LHCN-M2 (cell line): ENCODE measurements at regions not wholly inside any gene's neighbourhood (a gene's known extent, or its start where the extent isn't known, plus 50 kb on each side); places are given as distances from the start of the nearest gene placed in this dataset.
A peak's percentile ranks its signal among the peaks of the same experiment; 100 is the strongest.

Experiments used
- DNase-seq: peaks from one replicate; pipeline ENCODE4 v3.0.0-alpha.2; 2012; ENCODE audit warnings: low read depth

GRCh38 chr3:106018929-106019550, 150.2 kb upstream of the CBLB start:
- no peak for DNase-seq

DNA sequence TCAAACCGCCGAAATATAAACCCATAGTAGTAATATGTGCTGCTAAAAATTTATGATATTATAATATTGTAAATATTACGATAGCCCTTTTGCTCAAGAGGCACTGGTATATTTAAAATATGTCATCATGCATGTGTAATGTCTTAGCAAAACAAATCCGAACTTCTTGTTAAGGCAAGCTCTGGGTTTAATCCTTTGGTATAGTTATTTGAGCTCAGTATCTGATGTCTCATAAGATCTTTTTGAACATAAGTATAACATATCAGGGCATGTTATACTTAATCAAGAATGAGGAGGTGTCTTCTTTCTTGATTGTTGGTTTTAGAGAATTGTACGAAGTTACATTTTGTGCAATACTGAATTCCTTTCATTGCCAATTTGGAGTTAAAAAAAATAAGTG, 154.1 kb upstream of the CBLB start:
- no peak for DNase-seq

- peak; percentile 37 for DNase-seq
Observed at GRCh38 chr3:106025151-106025722, 156.4 kb upstream of the CBLB start.

DNA sequence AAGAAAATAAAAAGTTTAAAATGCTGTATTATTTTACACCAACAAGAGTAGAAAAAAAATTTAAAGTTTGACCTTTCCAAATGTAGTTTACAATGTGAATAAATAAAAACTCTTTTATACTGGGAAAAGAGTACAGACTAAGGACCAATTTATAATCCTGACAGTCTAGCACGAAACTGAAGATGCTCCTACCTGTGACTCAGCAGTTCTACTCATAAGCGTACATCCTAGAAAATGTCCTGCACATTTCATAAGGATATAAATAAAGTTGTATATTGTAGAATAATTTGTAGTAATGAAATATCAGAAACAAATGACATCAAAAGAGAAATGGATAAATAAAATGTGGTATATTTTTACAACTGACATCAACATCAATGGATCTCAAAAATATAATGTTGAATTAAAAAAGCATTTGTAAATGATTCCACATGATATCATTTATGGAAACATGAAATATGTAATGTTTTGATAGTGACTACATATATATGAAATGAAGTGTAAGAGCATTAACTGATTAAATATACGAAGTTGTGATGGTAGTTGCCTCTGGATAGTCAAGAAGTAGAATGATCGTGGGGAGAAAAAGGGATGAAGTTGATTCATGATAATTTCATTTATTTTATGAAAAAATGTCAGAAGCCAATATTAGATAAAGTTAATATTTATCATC, 161.3 kb upstream of the CBLB start:
- DNase-seq: peak; percentile 48

DNA sequence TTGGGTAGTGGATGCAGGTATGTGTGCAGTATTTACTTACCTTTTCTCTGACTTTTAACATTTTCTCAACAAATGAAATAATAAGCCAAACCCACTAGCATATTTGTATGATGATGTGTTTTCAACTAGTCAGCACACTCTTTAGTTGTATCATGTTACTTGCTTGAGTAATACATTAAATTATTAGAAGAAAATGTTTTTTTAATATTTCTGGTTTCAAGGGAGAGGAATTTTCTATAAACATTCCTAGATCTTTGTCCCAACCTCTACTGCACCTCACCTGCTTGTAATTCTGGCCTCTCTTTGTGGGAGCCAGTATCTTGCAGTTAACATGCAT, 161.8 kb upstream of the CBLB start:
- peak; percentile 58 for DNase-seq

- no peak for DNase-seq
Observed at GRCh38 chr3:106032479-106032878, 163.7 kb upstream of the CBLB start.

GRCh38 chr3:106033654-106034053, 164.8 kb upstream of the CBLB start:
- DNase-seq: no peak

GRCh38 chr3:106034313-106034712, 165.5 kb upstream of the CBLB start:
- no peak for DNase-seq

GRCh38 chr3:106035619-106036018, 166.8 kb upstream of the CBLB start:
- no peak for DNase-seq

DNA sequence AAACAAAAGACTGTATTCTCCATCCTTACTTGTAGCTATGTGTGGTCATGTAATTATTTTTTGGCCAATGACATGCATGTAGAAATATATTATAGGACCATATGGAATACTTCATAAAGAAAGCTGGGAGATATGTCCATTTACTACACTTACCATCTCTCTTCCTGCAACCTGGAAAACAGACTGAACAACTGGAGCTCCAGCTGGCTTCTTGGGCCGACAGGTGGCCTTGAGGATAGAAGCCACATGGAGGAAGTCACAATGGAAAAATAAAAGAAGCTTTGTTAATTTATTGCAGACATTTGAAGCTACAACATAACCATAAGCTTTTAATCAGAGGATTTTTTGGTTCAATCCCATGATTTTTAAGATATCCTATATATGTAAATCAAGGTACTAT, 167.9 kb upstream of the CBLB start:
- peak; percentile 20 for DNase-seq

DNA sequence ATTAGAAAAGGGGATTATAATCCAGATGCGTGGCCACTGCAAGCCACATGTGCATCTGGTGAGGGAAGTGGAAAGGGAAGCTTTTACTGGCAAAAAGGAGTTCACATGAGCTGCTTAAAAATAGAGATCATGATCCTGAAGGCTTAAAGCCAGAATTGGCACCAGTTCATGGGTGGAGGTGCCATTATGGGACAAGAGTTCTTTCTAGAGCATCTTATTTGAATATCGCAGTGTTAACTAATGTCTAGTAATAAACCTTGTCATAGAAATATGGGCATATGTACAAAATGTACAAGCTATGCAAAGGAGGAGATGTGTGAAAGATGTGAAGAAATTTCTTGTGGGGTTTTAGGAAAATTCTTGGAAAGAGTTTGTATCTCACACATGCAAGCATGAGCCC, 178.4 kb upstream of the CBLB start:
- no peak for DNase-seq

GRCh38 chr3:106048946-106049481, 180.2 kb upstream of the CBLB start:
- peak; percentile 25 for DNase-seq

- DNase-seq: no peak
Observed at GRCh38 chr3:106049821-106050220, 181.0 kb upstream of the CBLB start.

- no peak for DNase-seq
Observed at GRCh38 chr3:106056931-106057330, 188.1 kb upstream of the CBLB start.

DNA sequence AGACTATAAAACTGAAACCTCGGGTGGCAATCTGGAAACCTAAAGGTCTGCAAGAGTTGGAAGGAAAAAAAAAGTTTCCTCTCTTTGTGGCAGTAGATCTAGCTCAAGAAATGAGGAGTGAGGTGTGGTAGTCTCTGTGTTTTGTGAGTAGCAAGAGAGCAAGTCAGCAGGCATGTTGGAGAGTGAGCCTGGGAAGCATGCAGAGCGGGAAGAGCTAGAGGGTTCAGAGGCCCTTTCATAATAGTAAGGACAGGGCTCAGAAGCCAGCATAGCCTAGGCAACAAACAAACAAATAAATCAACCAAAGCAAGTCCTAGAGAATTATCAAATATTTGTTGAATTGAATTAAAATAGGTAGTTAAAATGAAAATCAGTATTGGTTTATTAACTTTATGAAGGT, 189.7 kb upstream of the CBLB start:
- no peak for DNase-seq

DNA sequence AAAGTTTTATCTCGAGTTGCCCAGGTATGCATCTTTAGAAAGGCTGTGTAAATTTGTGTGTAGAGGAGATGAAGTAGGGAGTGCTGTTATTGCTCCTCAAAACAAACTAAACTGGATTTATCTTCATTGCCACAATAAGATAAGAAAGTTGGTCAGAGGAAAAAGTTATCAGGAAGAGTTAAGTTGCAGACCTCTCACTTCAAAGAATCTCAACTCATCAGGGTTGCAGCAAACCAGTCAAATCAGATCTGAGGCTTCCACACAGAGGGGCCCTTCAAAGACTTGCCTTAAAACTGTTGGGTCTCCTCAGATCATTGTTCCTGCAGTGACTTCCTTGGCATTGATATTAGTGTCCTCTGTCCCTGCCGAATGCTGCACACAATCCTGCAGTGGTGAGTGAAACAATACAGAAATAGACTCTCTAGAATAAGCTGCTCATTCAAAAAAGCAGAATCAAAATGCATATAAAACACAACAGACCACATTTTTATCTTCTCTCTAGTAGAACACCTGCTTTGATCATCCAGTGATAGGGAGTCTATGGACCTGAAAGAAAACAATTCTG, 191.2 kb upstream of the CBLB start:
- DNase-seq: no peak

DNA sequence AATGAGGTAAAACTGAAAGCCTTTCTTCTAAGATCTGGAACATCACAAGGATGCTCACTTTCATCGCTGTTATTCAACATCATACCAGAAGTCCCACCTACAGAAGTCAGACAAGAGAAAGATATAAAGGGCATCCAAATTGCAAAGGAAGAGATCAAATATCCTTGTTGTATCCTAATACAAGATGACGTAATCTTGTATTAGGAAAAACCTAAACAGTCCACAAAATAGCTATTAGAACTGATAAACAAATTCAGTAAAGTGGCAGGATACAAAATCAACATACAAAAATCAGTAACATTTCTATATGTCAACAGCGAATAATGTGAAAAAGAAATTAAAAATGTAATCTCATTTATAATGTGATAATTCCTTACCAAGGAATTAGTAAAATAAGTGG, 195.1 kb upstream of the CBLB start:
- DNase-seq: no peak

- DNase-seq: no peak
Observed at GRCh38 chr3:106065831-106066230, 197.0 kb upstream of the CBLB start.

DNA sequence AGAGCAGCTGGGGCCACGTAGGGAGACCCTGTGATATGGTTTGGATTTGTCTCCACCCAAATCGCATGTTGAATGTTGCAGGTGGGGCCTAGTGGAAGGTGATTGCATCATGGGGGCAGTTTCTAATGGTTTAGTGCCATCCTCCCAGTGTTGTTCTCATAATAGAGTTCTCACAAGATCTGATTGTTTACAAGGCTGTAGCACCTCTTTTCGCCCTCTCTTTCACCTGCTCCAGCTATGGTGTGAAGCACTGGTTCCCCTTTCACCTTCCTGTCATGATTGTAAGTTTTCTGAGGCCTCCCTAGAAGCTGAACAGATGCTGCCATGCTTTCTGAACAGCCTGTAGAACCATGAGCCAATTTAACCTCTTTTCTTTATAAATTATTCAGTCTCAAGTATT, 198.9 kb upstream of the CBLB start:
- no peak for DNase-seq

- no peak for DNase-seq
Observed at GRCh38 chr3:106068381-106068780, 199.6 kb upstream of the CBLB start.

GRCh38 chr3:106068795-106069194, 200.0 kb upstream of the CBLB start:
- no peak for DNase-seq

- DNase-seq: no peak
Observed at GRCh38 chr3:106070187-106070586, 201.4 kb upstream of the CBLB start.

GRCh38 chr3:106071306-106071705, 202.5 kb upstream of the CBLB start:
- no peak for DNase-seq
